A673 (cell line): ENCODE measurements at regions not wholly inside any gene's neighbourhood (a gene's known extent, or its start where the extent isn't known, plus 50 kb on each side); places are given as distances from the start of the nearest gene placed in this dataset.

Source experiments
- CTCF ChIP-seq: fragments of 300-800, 200-600 bp; sonication (generic); conservative IDR thresholded peaks from 2 replicates; pipeline ENCODE4 v1.5.1; 2017; ENCODE audit warnings: low read depth, mild to moderate bottlenecking, antibody characterized with exemption, low read length, moderate library complexity, mixed read lengths
- EZH2 ChIP-seq: fragments of 200-600 bp; sonication (generic); IDR thresholded peaks from 2 replicates; pipeline ENCODE4 v1.6.1; 2017; ENCODE audit warnings: borderline replicate concordance, low read depth, mild to moderate bottlenecking, mixed read lengths, antibody characterized with exemption, low read length; ENCODE audit not compliant: poor library complexity, severe bottlenecking

DNA sequence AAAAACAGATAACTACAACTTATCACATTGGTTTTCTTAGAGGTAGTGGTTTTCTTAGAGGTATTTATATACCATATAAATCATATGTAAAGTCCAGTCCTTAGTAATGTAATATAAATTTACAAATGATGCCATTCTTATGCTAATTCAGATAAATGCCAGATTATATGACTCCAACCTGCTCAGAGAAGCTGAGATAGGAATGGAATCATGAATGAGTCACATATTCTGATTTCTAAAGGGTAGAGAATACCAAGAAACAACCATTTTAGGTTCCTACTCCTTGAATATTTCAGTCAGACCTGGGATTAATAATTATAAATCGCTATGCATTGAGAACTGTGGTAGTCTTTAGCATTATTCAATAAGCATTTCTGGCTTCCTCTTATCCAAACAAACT lies 760.1 kb upstream of the NEGR1 start:
- TF ChIP-seq CTCF (no peak), EZH2 (no peak)
